ENCODE measurements at regions not wholly inside any gene's neighbourhood (a gene's known extent, or its start where the extent isn't known, plus 50 kb on each side); places are given as distances from the start of the nearest gene placed in this dataset.

- TF ChIP-seq CTCF (IDR thresholded peaks at IDR 0.05; ENCODE audit: low read depth, low read length) (no peak), EZH2phosphoT487 (IDR thresholded peaks at IDR 0.05; ENCODE audit: low read depth) (no peak)
These were observed 57.9 kb downstream of the OTUD1 start for GRCh38 chr10:23496727-23497126.
